Sigmoid colon (tissue), 6 donors: ENCODE measurements at regions not wholly inside any gene's neighbourhood (a gene's known extent, or its start where the extent isn't known, plus 50 kb on each side); places are given as distances from the start of the nearest gene placed in this dataset.

ENCODE experiments used
- DNase-seq: peaks from one replicate; pipeline ENCODE4 v3.0.0-alpha.2; 2019
- H3K27ac ChIP-seq, 4 donors: fragments of 200-600 bp; sonication (generic); one replicate each; pipeline ENCODE4 v1.5.1; 2016 to 2019; ENCODE audit warnings: mild to moderate bottlenecking in 1 of 4
- H3K27me3 ChIP-seq, 3 donors: fragments of 200-600 bp; sonication (generic); one replicate each; pipeline ENCODE4 v1.5.1; 2019; ENCODE audit warnings: mild to moderate bottlenecking in 1 of 3
- H3K36me3 ChIP-seq, 4 donors: fragments of 200-600 bp; sonication (generic); one replicate each; pipeline ENCODE4 v1.5.1; 2016 to 2019
- H3K4me1 ChIP-seq, 4 donors: fragments of 200-600 bp; sonication (generic); one replicate each; pipeline ENCODE4 v1.5.1; 2017 to 2019
- H3K4me3 ChIP-seq, 4 donors: fragments of 200-600 bp; sonication (generic); one replicate each; pipeline ENCODE4 v1.5.1; 2017 to 2019; ENCODE audit warnings: mild to moderate bottlenecking in 2 of 4, moderate library complexity in 1 of 4
- H3K9me3 ChIP-seq, 4 donors: fragments of 200-600 bp in 3 of 4; sonication (generic) in 3 of 4; one replicate each; pipeline versions ENCODE4 v1.5.1 to v1.6.1; 2013 to 2019
- EP300 ChIP-seq, 4 donors: sonication (generic); formaldehyde crosslinking; IDR thresholded peaks; one replicate each; pipeline ENCODE4 v1.6.1; 2017; ENCODE audit warnings: antibody characterized with exemption in 4 of 4
- POLR2A ChIP-seq, 2 donors: fragments of 450-650 bp; IDR thresholded peaks; one replicate each; pipeline ENCODE4 v1.6.1; 2016; ENCODE audit warnings: antibody characterized with exemption in 2 of 2, mild to moderate bottlenecking in 2 of 2, moderate library complexity in 2 of 2
- POLR2AphosphoS5 ChIP-seq, 4 donors: sonication (generic); formaldehyde crosslinking; IDR thresholded peaks; one replicate each; pipeline ENCODE4 v1.6.1; 2017; ENCODE audit warnings: antibody characterized with exemption in 4 of 4
- WGBS, 2 donors: extraction: QIAGEN DNeasy Blood & Tissue Kit; methylation state at CpG; one replicate each; pipeline ENCODE4 v1.1.7; 2013; 5-methylcytosine and 5-hydroxymethylcytosine counted together
- intact Hi-C: fragments of 100-400 bp; cut with DNase I; formaldehyde crosslinking; loops from one replicate; pipeline ENCODE4 v1.15.1; 2023
- TF ChIP-seq, protein P1 (sequence below), 4 experiments: fragments of 450-650 bp in 3 of 4; fragments of 200-600 bp in 1 of 4; IDR thresholded peaks; one replicate each; pipeline ENCODE4 v1.5.1; 2016 to 2019; ENCODE audit warnings: antibody characterized with exemption in 4 of 4, mild to moderate bottlenecking in 3 of 4, moderate library complexity in 2 of 4
- donor health status: healthy with polysubstance abuse.
- donor health status: healthy.

DNA sequence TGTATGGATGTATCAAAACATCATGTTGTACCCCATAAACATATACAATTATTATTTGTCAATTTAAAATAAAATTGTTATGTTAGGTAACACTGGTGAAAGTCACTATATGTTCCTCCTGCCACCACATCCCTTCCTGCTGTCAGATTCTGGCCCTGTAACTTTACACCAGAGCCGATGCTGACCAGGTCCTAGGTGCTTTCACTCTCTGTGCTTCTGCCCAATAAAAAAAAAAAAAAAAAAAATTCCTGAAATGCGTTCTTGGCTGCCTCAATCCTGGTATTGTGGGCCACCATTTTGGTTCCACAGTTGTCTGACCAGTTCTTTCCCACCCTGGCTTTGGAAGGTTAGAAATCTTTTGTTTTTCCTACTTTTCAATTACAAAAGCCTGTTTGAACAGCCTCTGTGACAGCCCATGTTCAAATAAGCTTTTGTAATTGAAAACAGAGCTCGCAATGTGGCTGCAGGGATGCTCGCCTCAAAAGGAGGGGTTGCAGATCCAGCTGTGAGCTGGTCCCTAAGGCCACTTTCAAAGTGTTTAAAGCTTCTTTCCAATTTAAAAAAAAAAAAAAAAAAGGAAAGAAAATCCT is 831.0 kb upstream of the EEF2KMT start:
- no peaks in the 10 kb centered on the region for H3K27me3 ChIP-seq
- DNase-seq: no peak
- TF ChIP-seq, protein P1, sequence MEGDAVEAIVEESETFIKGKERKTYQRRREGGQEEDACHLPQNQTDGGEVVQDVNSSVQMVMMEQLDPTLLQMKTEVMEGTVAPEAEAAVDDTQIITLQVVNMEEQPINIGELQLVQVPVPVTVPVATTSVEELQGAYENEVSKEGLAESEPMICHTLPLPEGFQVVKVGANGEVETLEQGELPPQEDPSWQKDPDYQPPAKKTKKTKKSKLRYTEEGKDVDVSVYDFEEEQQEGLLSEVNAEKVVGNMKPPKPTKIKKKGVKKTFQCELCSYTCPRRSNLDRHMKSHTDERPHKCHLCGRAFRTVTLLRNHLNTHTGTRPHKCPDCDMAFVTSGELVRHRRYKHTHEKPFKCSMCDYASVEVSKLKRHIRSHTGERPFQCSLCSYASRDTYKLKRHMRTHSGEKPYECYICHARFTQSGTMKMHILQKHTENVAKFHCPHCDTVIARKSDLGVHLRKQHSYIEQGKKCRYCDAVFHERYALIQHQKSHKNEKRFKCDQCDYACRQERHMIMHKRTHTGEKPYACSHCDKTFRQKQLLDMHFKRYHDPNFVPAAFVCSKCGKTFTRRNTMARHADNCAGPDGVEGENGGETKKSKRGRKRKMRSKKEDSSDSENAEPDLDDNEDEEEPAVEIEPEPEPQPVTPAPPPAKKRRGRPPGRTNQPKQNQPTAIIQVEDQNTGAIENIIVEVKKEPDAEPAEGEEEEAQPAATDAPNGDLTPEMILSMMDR (IDR thresholded peaks at IDR 0.05): no peak
- TF ChIP-seq POLR2A (IDR thresholded peaks at IDR 0.05): no peak
- no peak for TF ChIP-seq EP300 (IDR thresholded peaks at IDR 0.05)
- no peak for TF ChIP-seq POLR2AphosphoS5 (IDR thresholded peaks at IDR 0.05)
- intact Hi-C loops: no loop called here
- H3K9me3 ChIP-seq: no peaks in the 10 kb centered on the region
- no peaks in the 10 kb centered on the region for H3K36me3 ChIP-seq
- H3K4me3 ChIP-seq: no peak overlapping the region
- no peaks in the 10 kb centered on the region for H3K4me1 ChIP-seq
- WGBS, 2 donors: 22 to 48% methylated on average over 4 of the region's 4 CpGs
- no peak overlapping the region for H3K27ac ChIP-seq

DNA sequence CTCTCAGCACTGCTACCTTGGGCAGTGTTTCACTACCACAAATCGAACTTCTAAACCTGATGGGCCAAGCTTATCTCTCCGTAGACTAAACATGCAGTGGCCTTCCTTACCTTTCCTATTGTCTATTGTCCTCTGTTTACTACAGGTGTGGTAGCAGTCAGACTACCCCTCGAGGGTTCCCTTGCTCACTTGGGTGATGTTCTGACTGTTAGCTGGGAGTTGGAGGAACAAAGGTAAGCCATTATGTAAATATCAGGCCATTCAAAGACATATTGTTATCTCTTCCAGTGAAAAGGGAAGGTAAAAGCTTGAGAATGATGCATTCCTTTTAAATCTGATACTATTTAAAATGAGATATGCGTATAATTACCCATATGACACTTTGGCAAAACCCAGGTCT is 828.3 kb upstream of the EEF2KMT start:
- no peak for DNase-seq
- WGBS, 2 donors: 51 to 57% methylated on average over 4 of the region's 4 CpGs
- H3K4me3 ChIP-seq: no peak overlapping the region
- H3K4me1 ChIP-seq: no peaks in the 10 kb centered on the region
- H3K9me3 ChIP-seq: no peaks in the 10 kb centered on the region
- no peaks in the 10 kb centered on the region for H3K36me3 ChIP-seq
- intact Hi-C loops: no loop called here
- no peak overlapping the region for H3K27ac ChIP-seq
- TF ChIP-seq POLR2A (IDR thresholded peaks at IDR 0.05) (no peak), POLR2AphosphoS5 (IDR thresholded peaks at IDR 0.05) (no peak), EP300 (IDR thresholded peaks at IDR 0.05) (no peak)
- TF ChIP-seq, protein P1 (IDR thresholded peaks at IDR 0.05): no peak
- H3K27me3 ChIP-seq: no peaks in the 10 kb centered on the region

DNA sequence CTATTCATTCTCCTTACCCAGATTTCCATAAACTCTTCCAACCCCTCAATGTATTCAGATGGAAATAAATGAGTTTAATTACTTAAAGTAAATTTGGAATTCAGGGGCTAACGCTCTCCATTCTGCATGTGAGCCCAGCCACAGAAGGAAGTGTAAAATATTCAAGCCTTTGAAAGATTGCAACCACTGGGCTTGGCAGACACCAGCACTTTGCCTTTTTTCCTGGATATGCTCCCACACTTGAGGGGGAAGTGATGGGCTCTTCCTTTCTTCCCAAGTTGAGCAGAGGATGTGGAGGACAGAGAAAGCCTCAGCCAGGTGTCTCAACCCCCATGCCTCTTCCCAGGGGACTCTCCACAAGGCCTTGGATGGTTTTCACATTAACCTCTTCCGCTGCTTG is 825.1 kb upstream of the EEF2KMT start:
- Histone ChIP-seq H3K27ac (no peak overlapping the region), H3K4me3 (no peak overlapping the region), H3K4me1 (no peaks in the 10 kb centered on the region), H3K27me3 (peaks cover 0 to 5% (median 0%) of the 10 kb centered on the region in 3 donors), H3K9me3 (no peaks in the 10 kb centered on the region), H3K36me3 (no peaks in the 10 kb centered on the region)
- DNase-seq: no peak
- intact Hi-C loops: no loop called here
- WGBS, 2 donors: 81 to 88% methylated on average over 2 of the region's 2 CpGs
- TF ChIP-seq EP300 (IDR thresholded peaks at IDR 0.05): no peak
- TF ChIP-seq, protein P1 (IDR thresholded peaks at IDR 0.05): no peak
- no peak for TF ChIP-seq POLR2AphosphoS5 (IDR thresholded peaks at IDR 0.05)
- TF ChIP-seq POLR2A (IDR thresholded peaks at IDR 0.05): no peak

DNA sequence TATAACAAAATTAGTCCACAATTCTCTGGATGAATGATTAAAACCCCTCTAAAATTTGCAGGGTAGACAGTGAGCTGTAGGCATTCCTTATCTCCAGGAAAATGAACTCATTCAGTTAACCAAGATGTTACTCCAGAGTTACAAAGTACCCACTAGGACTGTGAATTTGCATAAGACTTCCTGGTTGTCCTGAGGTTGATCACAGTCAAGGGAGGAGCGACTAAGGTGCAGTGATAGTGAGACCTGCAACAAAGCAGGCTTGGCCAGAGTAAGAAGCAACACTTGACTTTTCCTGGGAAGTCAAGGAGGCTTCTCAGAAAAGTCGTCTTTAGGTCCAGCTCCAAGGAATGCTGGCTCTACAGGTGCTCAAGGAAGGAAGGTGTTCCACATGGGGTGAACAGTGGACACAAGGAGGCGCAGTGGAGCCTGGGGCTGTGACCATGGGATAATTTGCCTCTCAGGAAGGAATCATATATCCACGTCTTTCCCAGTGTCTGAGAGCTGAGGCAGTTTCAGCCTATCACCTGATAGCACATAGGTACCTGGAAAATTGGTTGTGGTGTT is 821.1 kb upstream of the EEF2KMT start:
- TF ChIP-seq POLR2A (IDR thresholded peaks at IDR 0.05) (no peak), POLR2AphosphoS5 (IDR thresholded peaks at IDR 0.05) (no peak), EP300 (IDR thresholded peaks at IDR 0.05) (no peak)
- TF ChIP-seq, protein P1 (IDR thresholded peaks at IDR 0.05): no peak
- H3K27me3 ChIP-seq: peaks cover 0 to 9% (median 0%) of the 10 kb centered on the region in 3 donors
- H3K4me1 ChIP-seq: no peaks in the 10 kb centered on the region
- WGBS, 2 donors: 25 to 41% methylated on average over 4 of the region's 4 CpGs
- H3K36me3 ChIP-seq: no peaks in the 10 kb centered on the region
- no peak overlapping the region for H3K4me3 ChIP-seq
- no peaks in the 10 kb centered on the region for H3K9me3 ChIP-seq
- intact Hi-C loops: no loop called here
- no peak for DNase-seq
- no peak overlapping the region for H3K27ac ChIP-seq
